Panc1 (cell line): ENCODE measurements at regions not wholly inside any gene's neighbourhood (a gene's known extent, or its start where the extent isn't known, plus 50 kb on each side); places are given as distances from the start of the nearest gene placed in this dataset.

ENCODE experiments used
- ATAC-seq: fragments of 200-7000 bp; cut with Tn5 transposase; 2 replicates; pipeline ENCODE4 v1.9.1; 2020; ENCODE audit warnings: mild to moderate bottlenecking, moderate library complexity
- BruUV-seq: library from RNA; stranded (reverse); fragments of 400-500 nt; replicated peaks from 2 replicates; lab custom pipeline; 2021; lab: Mats Ljungman, UMichigan
- CTCF ChIA-PET: fragments of 300-600 bp; sonication (Branson Sonifier 250); formaldehyde crosslinking; loops from one replicate; lab custom pipeline; 2022; ENCODE audit warnings: antibody characterized with exemption; lab: Charles Lee
- POLR2A ChIA-PET: fragments of 300-600 bp; sonication (Branson Sonifier 250); formaldehyde crosslinking; loops from one replicate; lab custom pipeline; 2022; ENCODE audit warnings: antibody characterized with exemption; lab: Charles Lee
- DNase-seq: peaks from one replicate; pipeline ENCODE4 v3.0.0-alpha.2; 2010; ENCODE audit warnings: low read depth, low spot score
- H3K27ac ChIP-seq: 2 replicates; pipeline ENCODE4 v1.5.1; 2011; ENCODE audit warnings: mild to moderate bottlenecking, low read length, inconsistent platforms
- H3K27me3 ChIP-seq: fragments of 200-500 bp; sonication (Bioruptor generic); 2 replicates; pipeline ENCODE4 v1.6.0; 2014; ENCODE audit warnings: low read length, inconsistent platforms; ENCODE audit not compliant: control insufficient read depth, insufficient read depth
- H3K36me3 ChIP-seq: fragments of 200-500 bp; sonication (Bioruptor generic); 2 replicates; pipeline ENCODE4 v1.5.1; 2014; ENCODE audit warnings: inconsistent platforms, mild to moderate bottlenecking, low read length, moderate library complexity; ENCODE audit not compliant: control insufficient read depth, insufficient read depth
- H3K4me1 ChIP-seq: 2 replicates; pipeline ENCODE4 v1.5.1; 2011; ENCODE audit warnings: inconsistent platforms, mild to moderate bottlenecking, low read length, moderate library complexity; ENCODE audit not compliant: control insufficient read depth, insufficient read depth
- H3K4me3 ChIP-seq, 2 experiments: 2 replicates each; pipeline ENCODE4 v1.5.1; 2011 to 2012; ENCODE audit warnings: low read depth in 2 of 2, low read length in 2 of 2, mild to moderate bottlenecking in 2 of 2, inconsistent platforms in 1 of 2, moderate library complexity in 1 of 2
- H3K9me3 ChIP-seq: fragments of 200-500 bp; sonication (Bioruptor generic); 2 replicates; pipeline ENCODE4 v1.5.1; 2014; ENCODE audit warnings: low read depth, mild to moderate bottlenecking, inconsistent platforms, low read length, moderate library complexity; ENCODE audit not compliant: control insufficient read depth, insufficient read depth
- CTCF ChIP-seq: fragments of 450-650 bp; IDR thresholded peaks from 2 replicates; pipeline ENCODE4 v1.5.1; 2017; ENCODE audit warnings: mild to moderate bottlenecking
- POLR2AphosphoS5 ChIP-seq: IDR thresholded peaks from 2 replicates; pipeline ENCODE4 v1.6.1; 2012; ENCODE audit warnings: mild to moderate bottlenecking, low read depth, low read length, moderate library complexity
- REST ChIP-seq, 2 experiments: IDR thresholded peaks; 2 replicates each; pipeline ENCODE4 v1.6.1; 2011 to 2012; ENCODE audit warnings: low read depth in 2 of 2, control low read depth in 1 of 2, low read length in 1 of 2, mild to moderate bottlenecking in 1 of 2, moderate library complexity in 1 of 2; ENCODE audit not compliant: insufficient read depth in 1 of 2
- SIN3A ChIP-seq: IDR thresholded peaks from 2 replicates; pipeline ENCODE4 v1.6.1; 2012; ENCODE audit warnings: low read depth, mild to moderate bottlenecking, low read length, moderate library complexity, borderline replicate concordance; ENCODE audit not compliant: insufficient read depth
- TCF7L2 ChIP-seq: IDR thresholded peaks from 2 replicates; pipeline ENCODE4 v1.6.1; 2011; ENCODE audit warnings: mild to moderate bottlenecking, low read depth, low read length, inconsistent platforms
- in situ Hi-C: cut with HindIII; loops from 2 replicates; pipeline ENCODE4 v1.10.0; 2016; ENCODE audit warnings: low sequenced_read_pairs, low pct_unique_long_range_greater_than_20kb
- intact Hi-C: fragments of 100-400 bp; cut with micrococcal nuclease; formaldehyde crosslinking; loops from one replicate; pipeline ENCODE4 v1.10.0; 2022; ENCODE audit not compliant: unreplicated experiment

- H3K9me3 ChIP-seq = no peaks in the 10 kb centered on the region
- intact Hi-C loops = no loop called here
- BruUV-seq = no TSS peak
- no peak overlapping the region for H3K4me3 ChIP-seq
- no peak for ATAC-seq
- no peaks in the 10 kb centered on the region for H3K4me1 ChIP-seq
- in situ Hi-C loops = no loop called here
- no peak overlapping the region for H3K27ac ChIP-seq
- no peaks in the 10 kb centered on the region for H3K36me3 ChIP-seq
- ChIA-PET POLR2A (no interaction called here), CTCF (no interaction called here)
- no peak for DNase-seq
- no peaks in the 10 kb centered on the region; the same call in 1 of the 2 replicates for H3K27me3 ChIP-seq
- no peak for TF ChIP-seq SIN3A
- TF ChIP-seq POLR2AphosphoS5 = no peak
- no peak for TF ChIP-seq TCF7L2
- TF ChIP-seq CTCF = no peak
- TF ChIP-seq REST (IDR thresholded peaks at IDR 0.05; ENCODE audit: insufficient read depth in 1 of 2, low read depth in 2 of 2, low read length in 1 of 2) = no peak
Observed at GRCh38 chr6:147654103-147654845, 145.8 kb downstream of the SAMD5 start.

- ATAC-seq (no peak), DNase-seq (no peak)
- Histone ChIP-seq H3K27ac (no peak overlapping the region), H3K36me3 (no peaks in the 10 kb centered on the region), H3K9me3 (no peaks in the 10 kb centered on the region), H3K4me3 (no peak overlapping the region), H3K4me1 (no peaks in the 10 kb centered on the region), H3K27me3 (no peaks in the 10 kb centered on the region; the same call in 1 of the 2 replicates)
- CTCF ChIA-PET = interaction anchor here (0.7 kb wide), 1 partner anchor 9 kb away, joined by 3 read pairs; no protein-coding TSS in a partner anchor
- in situ Hi-C loops = no loop called here
- POLR2A ChIA-PET = no interaction called here
- no TSS peak for BruUV-seq
- intact Hi-C loops = no loop called here
- no peak for TF ChIP-seq POLR2AphosphoS5
- TF ChIP-seq TCF7L2 = no peak
- no peak for TF ChIP-seq REST (IDR thresholded peaks at IDR 0.05; ENCODE audit: insufficient read depth in 1 of 2, low read depth in 2 of 2, low read length in 1 of 2)
- no peak for TF ChIP-seq SIN3A
- TF ChIP-seq CTCF = no peak
Observed at GRCh38 chr6:147660334-147661311, 152.1 kb downstream of the SAMD5 start.
